GM21367 (cell line): ENCODE measurements at regions not wholly inside any gene's neighbourhood (a gene's known extent, or its start where the extent isn't known, plus 50 kb on each side); places are given as distances from the start of the nearest gene placed in this dataset.
"Not testable (repeated sequence)": the region's sequence is repeated elsewhere in the genome, so short reads cannot be mapped to it uniquely, and the experiment has no call there.

Experiments
- ATAC-seq: cut with Tn5 transposase; IDR thresholded peaks from one replicate; pipeline ENCODE4 v1.9.1; 2021; ENCODE audit not compliant: unreplicated experiment

DNA sequence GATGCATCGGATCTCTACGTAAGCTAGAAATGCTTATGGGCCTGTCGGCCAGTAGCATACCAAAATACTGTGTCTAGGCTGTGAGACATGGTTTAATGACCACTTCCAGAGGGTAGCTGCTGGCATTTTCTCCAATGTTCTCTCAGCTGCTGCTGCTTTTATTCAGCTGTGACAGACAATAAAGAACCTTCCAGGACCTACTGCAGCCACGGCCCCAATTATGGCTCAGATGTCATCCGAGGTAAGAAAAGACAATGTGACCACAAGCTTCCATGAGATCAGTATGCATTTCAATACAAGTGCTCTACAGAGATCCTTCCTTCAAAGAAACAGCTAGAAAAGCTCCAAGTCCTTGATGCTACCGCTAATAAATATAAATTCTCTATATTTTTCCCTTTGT lies 256.2 kb downstream of the SDHAF3 start:
- ATAC-seq = no peak

DNA sequence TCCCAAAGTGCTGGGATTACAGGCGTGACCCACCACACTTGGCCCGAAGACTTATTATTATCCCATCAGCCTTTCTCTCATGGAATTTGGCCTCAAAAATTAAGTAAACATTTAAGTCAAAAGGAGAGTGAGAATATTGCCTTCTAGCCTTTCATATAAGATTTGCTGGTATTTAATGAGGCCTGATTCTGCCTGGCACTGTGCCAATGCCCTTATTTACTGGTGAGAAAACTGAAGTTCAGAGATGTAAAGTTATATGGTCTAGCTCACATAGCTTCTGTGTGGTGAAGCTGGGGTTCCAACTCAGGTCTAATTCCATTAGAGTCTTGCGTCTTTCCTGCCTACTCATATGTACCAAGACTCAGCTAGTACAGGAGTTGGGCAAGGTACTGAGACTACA lies 260.2 kb downstream of the SDHAF3 start:
- no peak for ATAC-seq

DNA sequence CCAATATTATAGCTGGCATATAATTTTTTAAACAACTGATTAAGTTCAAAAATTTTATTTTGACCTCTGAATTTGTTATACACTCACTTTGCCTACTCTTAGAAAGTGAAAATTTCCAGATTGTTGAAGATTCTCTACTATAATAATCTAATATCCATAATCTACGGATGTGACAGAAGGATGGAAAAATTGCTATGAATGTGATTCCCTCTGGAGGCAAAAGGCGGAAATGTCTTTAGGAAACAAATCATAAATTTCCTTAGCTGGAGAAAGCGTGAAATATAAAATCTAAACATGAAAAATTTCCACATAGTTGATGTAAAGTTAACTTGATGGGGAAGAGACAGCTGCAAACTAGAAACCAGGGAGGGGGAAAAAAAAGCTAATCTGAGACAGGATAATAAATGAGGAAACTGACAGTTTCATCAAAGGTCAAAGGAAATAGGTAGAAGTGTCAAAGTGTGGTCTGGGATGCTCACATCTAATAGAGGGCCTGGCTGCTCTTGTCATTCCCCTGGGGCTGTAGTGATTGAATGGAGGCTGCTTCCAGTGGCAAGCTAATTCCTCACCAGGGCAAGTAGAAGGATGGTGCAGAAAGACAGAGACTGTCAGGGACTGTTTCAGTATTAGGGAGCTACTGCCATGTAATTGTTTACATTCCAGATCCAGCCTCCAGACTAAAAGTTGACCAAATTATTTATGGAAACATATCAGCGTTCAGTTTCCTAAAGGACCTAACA lies 264.5 kb downstream of the SDHAF3 start:
- no peak for ATAC-seq

DNA sequence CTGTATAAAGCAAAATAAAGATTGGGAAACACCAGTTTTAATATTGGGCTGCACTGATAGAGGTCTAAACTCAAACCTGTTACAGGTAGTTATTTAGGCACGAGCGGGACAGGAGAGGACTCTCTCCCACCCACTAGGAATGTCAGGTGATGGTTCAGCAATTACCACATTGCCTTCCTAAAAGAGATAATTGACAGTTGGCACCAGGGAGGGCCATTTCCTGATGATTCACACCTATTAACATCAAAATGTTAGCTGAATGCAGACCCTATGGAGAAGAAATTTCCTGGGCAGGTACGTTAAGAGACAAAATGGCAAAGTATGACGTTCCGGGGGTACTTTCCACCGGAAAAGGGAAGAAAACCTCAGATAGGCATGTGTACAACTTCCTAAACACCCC lies 272.6 kb downstream of the SDHAF3 start:
- ATAC-seq = no peak

DNA sequence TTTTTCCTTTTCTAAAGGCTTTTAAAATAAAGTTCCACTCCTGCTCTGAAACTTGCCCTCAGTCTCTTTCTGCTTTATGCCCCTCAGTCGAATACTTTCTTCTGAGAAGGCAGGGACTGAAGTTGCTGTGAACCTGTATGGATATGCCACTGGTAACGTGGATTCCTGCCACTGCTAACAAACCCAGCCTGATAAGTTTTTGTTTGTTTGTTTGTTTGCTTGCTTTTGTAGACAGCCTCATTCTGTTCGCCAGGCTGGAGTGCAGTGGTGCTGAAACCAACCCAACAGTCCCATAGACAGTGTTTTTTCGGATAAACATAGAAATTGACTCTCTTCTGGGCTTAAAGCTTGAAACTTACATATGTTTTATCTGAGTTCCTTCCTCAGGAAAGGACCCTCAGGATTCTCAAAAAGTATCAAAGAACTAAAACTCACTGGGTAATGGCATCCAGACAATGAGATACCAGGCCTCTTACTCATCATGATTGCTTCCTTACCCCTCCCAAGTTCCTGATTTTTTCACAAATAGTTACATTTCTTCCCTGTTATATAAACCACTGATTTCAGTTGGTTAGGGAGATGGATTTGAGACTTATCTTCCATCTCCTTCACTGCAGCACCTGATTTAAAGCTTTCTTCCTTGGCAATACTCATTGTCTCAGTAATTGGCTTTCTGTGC lies 273.6 kb downstream of the SDHAF3 start:
- no peak for ATAC-seq

DNA sequence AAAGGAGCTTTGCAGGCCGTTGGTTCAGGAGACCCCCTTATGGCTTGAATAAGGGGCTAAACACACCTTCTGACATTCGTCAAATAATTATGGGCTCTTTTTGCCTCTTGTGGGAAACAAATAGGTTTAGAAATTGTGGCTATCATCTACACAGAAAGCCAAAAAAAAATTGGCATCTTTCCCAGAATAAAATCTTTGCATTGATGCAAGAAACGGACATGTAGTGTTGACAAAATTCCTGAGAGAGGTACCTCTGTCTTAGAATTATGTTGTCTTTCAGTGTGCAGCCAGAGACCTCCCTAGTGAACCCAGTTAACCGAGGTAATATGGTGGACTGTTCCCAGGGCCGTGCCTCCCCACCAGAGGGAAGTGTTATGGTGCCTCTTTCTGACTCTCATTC lies 283.9 kb downstream of the SDHAF3 start:
- ATAC-seq = no peak

DNA sequence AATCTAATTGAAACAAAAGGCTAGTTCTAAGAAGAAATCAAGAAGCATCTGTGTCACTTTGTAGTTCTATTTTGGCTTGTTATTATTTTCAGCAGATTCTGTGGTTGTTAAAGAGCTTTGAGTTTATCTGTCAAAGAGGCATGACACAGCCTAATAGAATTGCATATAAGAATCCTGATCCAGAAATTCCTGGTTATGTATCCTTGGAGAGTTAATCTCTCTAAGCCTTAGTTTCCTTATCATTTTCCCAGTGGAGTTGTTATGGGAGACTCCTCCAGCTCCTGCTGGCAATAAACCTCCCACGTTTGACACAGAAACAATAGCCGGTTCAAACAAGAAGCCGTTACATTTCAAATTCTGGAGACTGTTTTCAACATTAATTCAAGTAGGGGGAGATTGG lies 288.3 kb downstream of the SDHAF3 start:
- no peak for ATAC-seq

DNA sequence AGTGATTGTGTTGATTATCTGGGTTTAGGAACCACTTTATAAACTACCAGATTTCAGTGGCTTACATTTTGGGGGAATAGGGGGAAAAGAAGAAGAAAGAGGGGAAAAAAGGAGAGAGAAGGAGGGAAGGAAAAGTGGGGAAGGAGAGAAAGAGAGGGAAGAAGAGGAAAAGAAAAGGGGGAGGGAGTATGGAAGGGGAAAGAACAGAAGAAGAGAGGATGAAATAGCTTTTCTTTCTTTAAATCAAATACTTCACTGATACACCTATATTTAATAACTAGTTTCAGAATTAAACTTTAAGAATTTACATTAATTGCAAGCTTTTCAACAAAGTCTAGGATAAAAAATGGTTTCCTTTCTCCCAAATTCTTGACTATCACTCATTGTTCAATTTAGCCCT lies 289.6 kb downstream of the SDHAF3 start:
- ATAC-seq = no peak

DNA sequence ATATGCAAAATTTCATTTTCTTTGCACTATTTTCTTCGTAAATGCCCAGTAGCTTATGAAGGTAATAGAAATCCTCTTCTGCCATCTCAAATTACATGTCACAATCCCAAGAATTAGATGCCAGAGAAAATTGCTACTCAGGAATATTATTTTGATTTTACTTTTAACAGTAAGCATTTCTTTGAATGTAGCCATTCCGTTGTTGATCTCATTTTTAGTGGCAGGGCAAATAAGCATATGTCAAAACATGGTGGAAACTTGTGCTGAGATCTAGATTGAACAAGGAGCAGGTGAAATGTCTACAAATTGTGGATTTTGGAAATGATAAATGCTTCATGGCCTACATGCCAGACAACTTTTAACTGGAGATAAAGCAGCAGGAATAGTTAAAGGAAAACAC lies 291.8 kb downstream of the SDHAF3 start:
- ATAC-seq = no peak

DNA sequence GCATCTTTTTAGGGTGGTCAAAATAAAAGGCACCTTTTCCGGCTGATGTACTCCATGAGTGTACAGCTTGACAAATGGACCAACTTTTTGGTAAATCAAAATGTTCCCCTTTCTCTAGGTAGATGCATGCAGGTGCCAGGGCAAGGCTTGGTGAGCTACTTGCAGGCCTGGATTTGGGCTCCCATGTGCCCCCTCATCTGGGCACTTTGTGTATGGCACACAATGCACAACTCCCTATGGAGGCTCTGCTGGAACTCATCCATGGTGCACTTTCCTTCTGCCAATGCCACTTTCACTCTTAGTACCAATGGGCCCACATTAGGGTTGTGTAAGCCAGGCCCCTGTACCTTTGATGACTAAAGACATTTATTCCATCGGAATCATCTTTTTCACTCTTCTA lies 300.8 kb downstream of the SDHAF3 start:
- no peak for ATAC-seq

DNA sequence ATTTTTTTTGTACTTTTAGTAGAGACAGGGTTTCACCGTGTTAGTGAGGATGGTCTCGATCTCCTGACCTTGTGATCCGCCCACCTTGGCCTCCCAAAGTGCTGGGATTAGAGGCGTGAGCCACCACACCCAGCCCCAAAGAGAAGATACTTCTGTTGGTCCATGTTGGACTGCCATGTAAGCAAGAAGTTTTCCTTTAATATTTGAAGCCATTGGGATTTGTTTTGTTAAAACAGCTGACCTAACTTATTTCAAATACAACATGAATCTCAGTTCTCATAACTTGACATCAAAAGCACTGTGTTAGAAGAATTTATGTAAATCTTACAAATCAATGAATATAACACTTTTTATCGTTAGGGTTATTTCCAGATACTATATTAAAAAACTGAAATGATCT lies 302.4 kb downstream of the SDHAF3 start:
- ATAC-seq = no peak

DNA sequence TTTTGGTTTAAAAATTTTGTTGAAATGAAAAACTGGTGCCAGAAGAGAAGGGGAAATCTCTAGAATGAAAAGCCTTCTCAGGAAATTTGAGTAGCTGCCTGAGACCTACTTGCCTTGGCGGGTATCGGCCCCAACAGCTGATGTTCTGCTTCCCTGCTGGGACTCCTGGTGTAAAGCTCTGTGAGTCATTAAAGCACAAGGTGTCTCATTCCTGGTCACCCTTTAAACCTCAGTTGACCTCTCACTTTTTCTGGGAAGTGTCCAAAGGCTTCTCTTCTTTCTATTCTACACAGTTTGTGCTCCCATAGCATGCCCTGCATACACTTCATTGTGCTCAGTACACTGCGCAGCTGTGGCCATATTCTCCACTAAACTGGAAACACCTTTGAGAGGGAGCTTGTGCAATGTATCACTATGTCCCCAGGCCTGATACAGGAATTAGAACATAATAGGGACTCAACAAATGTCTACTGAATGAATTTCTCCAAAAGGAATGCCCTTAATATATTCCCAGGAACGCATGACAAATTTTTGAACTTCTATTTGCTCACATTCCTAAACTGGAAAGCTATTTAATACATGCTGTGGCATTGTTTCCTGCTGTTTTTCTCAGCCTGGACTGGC lies 303.9 kb downstream of the SDHAF3 start:
- no peak for ATAC-seq

DNA sequence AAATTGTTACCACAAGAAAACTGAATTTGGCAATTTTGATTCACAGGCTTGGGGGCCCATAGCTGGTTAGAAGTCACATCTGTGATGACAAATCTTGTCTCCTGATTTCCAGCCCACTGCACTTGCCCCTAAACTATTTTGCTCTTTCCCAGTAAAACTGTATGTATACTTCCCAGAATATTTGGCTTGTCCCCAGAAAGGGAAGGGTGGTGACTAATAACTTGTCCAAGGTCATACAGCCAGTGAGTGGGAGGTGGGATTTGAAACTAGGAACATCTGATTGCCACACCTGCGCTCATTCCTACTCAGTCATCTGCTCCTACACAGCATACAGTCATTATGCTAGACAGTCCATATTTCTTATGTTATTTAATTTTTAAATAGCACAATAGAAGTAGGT lies 304.5 kb downstream of the SDHAF3 start:
- no peak for ATAC-seq

DNA sequence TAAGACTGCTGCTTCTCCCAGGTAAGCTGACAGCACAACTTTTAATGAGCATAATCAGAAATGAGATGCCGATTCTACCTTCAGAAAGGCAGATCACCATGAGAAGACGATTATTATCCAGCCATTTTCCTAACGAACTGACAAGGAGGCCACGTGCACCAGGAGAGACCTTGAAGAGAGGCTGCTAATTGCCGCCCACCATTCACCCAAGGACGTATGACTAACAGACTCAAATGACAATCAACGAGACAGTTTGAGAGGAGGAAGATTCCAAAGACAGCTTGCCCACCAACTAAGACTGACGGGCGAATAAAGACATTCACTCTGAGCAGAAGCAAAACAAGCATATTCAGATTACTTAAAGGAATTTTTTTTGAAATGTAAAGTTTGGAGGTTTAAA lies 301.9 kb upstream of the TAC1 start:
- ATAC-seq = no peak

DNA sequence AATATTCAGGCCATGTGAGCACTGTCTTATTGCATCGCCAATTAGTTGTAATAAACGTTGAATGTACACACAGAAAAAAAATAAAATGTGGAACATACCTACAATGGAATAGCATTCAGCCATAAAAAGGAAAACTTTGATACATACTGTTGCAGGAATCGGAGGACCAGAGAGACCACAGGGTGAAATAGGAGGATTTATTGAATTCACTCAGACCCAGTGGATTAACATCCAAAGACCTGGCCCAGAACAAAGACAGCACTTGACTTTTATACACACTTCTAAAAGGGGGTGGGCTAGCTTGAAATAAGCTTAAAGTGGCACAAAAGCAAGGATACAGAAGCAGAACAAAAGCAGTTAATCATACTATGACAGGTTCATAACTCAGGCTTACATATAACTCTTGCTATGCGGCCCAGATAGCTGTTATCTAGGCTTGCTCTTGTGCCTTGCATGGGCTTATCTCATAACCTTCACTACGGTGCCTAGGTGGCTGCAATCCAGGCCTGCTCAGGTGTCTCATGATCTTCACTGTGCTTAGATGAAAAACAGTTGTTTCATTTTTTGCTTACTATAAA lies 292.2 kb upstream of the TAC1 start:
- ATAC-seq = no peak

DNA sequence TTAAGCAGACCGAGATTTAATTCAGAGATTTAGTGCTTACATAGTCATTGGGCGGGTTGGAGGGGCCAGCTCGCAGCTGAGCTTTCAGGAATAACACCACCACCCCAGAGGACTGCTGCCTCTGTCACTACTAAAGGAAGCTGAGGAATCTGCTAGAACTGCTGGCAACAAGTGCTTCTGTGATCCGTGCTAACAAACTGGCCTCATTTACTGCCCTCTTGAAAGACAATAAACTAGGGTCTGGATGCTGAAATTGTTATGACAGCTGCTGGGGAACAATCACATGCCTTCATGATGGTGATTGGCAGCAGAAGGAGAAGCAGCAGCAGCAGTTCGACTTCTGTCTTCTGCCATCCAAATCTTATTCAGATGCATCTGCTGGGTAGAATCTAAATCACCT lies 285.5 kb upstream of the TAC1 start:
- no peak for ATAC-seq

DNA sequence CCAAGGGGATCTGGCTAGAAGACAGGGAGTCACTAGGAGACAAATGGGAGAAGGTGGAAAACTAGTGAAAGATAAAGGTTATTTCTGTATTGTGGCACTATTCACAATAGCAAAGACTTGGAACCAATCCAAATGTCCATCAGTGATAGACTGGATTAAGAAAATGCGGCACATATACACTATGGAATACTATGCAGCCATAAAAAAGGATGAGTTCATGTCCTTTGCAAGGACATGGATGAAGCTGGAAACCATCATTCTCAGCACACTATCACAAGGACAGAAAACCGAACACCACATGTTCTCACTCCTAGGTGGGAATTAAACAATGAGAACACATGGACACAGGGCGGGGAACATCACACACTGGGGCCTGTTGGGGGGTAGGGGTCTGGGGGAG lies 282.4 kb upstream of the TAC1 start:
- not testable (repeated sequence) for ATAC-seq

DNA sequence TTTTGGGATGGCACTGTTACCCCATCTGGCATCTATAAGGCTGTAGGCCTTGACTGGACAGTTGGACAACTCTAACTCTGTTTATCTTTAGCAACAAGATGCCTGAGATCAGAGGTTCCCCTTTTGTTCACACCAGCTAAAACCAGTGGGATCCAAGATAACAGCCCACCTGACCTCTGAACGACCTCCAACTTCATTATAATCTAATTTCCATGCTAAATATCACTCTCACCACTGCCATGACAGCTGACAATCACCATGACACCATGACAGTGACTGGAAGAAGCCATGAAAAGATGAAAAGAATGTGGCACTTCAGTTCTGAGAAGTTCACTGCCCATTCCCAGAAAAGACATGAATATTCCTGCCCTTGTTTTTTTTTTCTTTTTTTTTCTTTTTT lies 281.4 kb upstream of the TAC1 start:
- ATAC-seq = no peak

DNA sequence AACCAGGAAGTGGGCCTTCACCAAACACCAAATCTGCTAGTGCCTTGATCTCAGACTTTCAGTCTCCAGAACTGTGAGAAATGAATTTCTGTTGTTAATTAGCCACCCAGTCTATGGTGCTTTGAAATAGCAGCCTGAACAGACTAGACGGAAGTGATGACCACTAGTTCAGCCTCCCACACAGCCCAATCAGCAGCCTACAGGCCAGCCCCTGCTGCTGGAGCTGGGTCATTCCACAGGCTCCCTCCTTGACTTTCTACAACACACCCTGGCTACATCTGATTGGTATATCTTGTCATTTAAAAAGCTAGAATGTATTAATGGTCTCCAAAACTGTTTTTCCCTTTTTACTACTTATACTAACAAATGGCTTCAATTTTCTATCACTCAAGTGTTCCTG lies 277.2 kb upstream of the TAC1 start:
- no peak for ATAC-seq

DNA sequence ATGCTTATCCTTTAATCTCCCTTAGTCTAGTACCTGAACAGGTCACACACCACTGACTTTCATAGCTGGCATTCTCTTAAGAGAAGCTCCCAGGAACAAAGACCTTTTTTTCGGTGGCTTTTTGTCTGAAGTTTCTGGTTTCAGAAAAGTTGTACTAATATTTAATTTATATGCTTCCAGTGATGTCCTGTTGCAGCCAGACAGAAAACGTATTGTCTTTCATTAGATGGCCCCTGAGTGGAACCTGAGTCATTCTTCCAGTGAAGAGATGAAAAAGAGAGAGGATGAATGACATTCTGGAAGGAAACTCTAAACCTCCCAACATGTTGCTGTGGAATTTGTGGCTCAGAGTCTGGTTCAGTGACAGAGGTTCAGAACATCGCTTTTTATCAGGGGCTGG lies 274.8 kb upstream of the TAC1 start:
- ATAC-seq = no peak

DNA sequence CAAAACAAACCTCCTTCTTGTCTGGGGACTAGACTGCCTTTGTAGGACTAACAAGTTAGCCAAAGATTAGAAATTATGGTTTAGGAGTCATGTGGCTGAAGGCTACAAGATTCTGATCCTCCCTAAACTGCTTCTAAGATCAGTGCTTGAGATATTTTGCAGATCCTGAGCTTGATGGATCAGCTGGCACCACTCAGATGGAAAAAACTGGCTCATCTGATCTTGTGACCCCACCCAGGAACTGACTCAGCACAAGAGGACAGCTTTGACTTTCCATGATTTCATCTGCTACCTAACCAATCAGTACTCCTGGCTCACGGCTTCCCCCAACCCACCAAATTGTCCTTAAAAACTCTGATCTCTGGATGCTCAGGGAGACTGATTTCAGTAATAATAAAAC lies 271.5 kb upstream of the TAC1 start:
- no peak for ATAC-seq

DNA sequence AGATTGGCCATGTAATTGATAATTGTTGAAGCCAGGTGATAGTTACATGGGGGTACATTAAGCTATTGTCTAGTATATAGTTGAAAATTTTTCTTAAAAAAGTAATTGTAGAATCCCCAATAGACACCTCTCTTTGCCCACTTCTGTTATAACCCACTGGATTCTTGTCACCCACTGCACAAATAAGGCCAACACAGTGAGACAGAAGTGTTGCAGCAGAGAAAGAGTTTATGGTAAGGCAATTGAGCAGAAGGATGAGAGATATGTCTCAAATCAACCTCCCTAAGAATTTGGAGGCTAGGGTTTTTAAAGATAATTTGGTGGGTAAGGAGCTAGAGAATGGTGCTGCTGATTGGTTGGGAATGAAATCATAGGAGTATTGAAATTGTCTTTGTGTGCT lies 270.3 kb upstream of the TAC1 start:
- no peak for ATAC-seq
